ENCODE measurements at regions not wholly inside any gene's neighbourhood (a gene's known extent, or its start where the extent isn't known, plus 50 kb on each side); places are given as distances from the start of the nearest gene placed in this dataset.
A peak's percentile ranks its signal among the peaks of the same experiment; 100 is the strongest.

GRCh38 chr2:206387808-206388207 lies 55.5 kb upstream of the ADAM23 start:
- H3K9ac ChIP-seq (ENCODE audit: low read length): no peak overlapping the region
- no peak overlapping the region for H3K14ac ChIP-seq (ENCODE audit: low read length)
- no peak for DNase-seq
- H3K23ac ChIP-seq (ENCODE audit: low read length): no peak overlapping the region
- H3K4me1 ChIP-seq (ENCODE audit: control insufficient read depth in 1 of 2, insufficient read depth in 2 of 2, low read length in 2 of 2): no peaks in the 10 kb centered on the region
- H2AK5ac ChIP-seq (ENCODE audit: low read length): no peak overlapping the region
- no peak overlapping the region for H2BK120ac ChIP-seq (ENCODE audit: insufficient read depth, low read length, poor library complexity)
- no peak overlapping the region for H3K4me3 ChIP-seq (ENCODE audit: low read depth, low read length)
- no peak overlapping the region for H4K12ac ChIP-seq (ENCODE audit: low read depth, low read length)
- no peak overlapping the region for H3K27ac ChIP-seq (ENCODE audit: low read depth, low read length)
- no peaks in the 10 kb centered on the region for H3K79me2 ChIP-seq (ENCODE audit: control insufficient read depth, insufficient read depth, low read length, poor library complexity)
- no peak overlapping the region for H3K4me2 ChIP-seq (ENCODE audit: low read length)
- H4K91ac ChIP-seq (ENCODE audit: low read depth, low read length): no peak overlapping the region
- no peaks in the 10 kb centered on the region for H3K9me3 ChIP-seq (ENCODE audit: insufficient read depth, low read depth, low read length)
- H3K79me1 ChIP-seq (ENCODE audit: low read length): no peaks in the 10 kb centered on the region
- no peaks in the 10 kb centered on the region for H3K27me3 ChIP-seq (ENCODE audit: insufficient read depth, low read length)
- H4K8ac ChIP-seq (ENCODE audit: low read depth, low read length): no peak overlapping the region
- H2BK5ac ChIP-seq (ENCODE audit: low read depth, low read length, poor library complexity): no peak overlapping the region
- H3K36me3 ChIP-seq (ENCODE audit: control insufficient read depth in 1 of 2, insufficient read depth in 2 of 2, low read length in 2 of 2): no peaks in the 10 kb centered on the region
- no peak overlapping the region for H2BK12ac ChIP-seq (ENCODE audit: low read length)
- no CpG with 5 or more reads among the region's 3 CpGs for WGBS (ENCODE audit: extremely low coverage, insufficient coverage, insufficient read length)
- H2AFZ ChIP-seq (ENCODE audit: insufficient read depth, low read length, poor library complexity): no peak overlapping the region
- no peak overlapping the region for H3K18ac ChIP-seq (ENCODE audit: low read length)
- no peak overlapping the region for H3K4ac ChIP-seq (ENCODE audit: low read depth, low read length)

GRCh38 chr2:206388698-206389097 lies 54.6 kb upstream of the ADAM23 start:
- no peak overlapping the region for H2BK120ac ChIP-seq (ENCODE audit: insufficient read depth, low read length, poor library complexity)
- H3K27me3 ChIP-seq (ENCODE audit: insufficient read depth, low read length): no peaks in the 10 kb centered on the region
- no peak overlapping the region for H3K9ac ChIP-seq (ENCODE audit: low read length)
- no peak overlapping the region for H3K4me3 ChIP-seq (ENCODE audit: low read depth, low read length)
- no peak overlapping the region for H3K4me2 ChIP-seq (ENCODE audit: low read length)
- no peak overlapping the region for H2BK12ac ChIP-seq (ENCODE audit: low read length)
- no peaks in the 10 kb centered on the region for H3K79me1 ChIP-seq (ENCODE audit: low read length)
- no peak overlapping the region for H4K8ac ChIP-seq (ENCODE audit: low read depth, low read length)
- no peaks in the 10 kb centered on the region for H3K9me3 ChIP-seq (ENCODE audit: insufficient read depth, low read depth, low read length)
- H3K79me2 ChIP-seq (ENCODE audit: control insufficient read depth, insufficient read depth, low read length, poor library complexity): no peaks in the 10 kb centered on the region
- DNase-seq: no peak
- H3K23ac ChIP-seq (ENCODE audit: low read length): no peak overlapping the region
- no peak overlapping the region for H2AFZ ChIP-seq (ENCODE audit: insufficient read depth, low read length, poor library complexity)
- H3K18ac ChIP-seq (ENCODE audit: low read length): no peak overlapping the region
- no peak overlapping the region for H2BK5ac ChIP-seq (ENCODE audit: low read depth, low read length, poor library complexity)
- H3K4me1 ChIP-seq (ENCODE audit: control insufficient read depth in 1 of 2, insufficient read depth in 2 of 2, low read length in 2 of 2): no peaks in the 10 kb centered on the region
- no peak overlapping the region for H3K14ac ChIP-seq (ENCODE audit: low read length)
- no peaks in the 10 kb centered on the region for H3K36me3 ChIP-seq (ENCODE audit: control insufficient read depth in 1 of 2, insufficient read depth in 2 of 2, low read length in 2 of 2)
- no peak overlapping the region for H4K12ac ChIP-seq (ENCODE audit: low read depth, low read length)
- no peak overlapping the region for H2AK5ac ChIP-seq (ENCODE audit: low read length)
- no peak overlapping the region for H3K27ac ChIP-seq (ENCODE audit: low read depth, low read length)
- H4K91ac ChIP-seq (ENCODE audit: low read depth, low read length): no peak overlapping the region
- H3K4ac ChIP-seq (ENCODE audit: low read depth, low read length): no peak overlapping the region

GRCh38 chr2:206389164-206389563 lies 54.2 kb upstream of the ADAM23 start:
- H3K9ac ChIP-seq (ENCODE audit: low read length): no peak overlapping the region
- H3K4me3 ChIP-seq (ENCODE audit: low read depth, low read length): no peak overlapping the region
- H3K27me3 ChIP-seq (ENCODE audit: insufficient read depth, low read length): no peaks in the 10 kb centered on the region
- H4K8ac ChIP-seq (ENCODE audit: low read depth, low read length): no peak overlapping the region
- H3K4me2 ChIP-seq (ENCODE audit: low read length): no peak overlapping the region
- H3K36me3 ChIP-seq (ENCODE audit: control insufficient read depth in 1 of 2, insufficient read depth in 2 of 2, low read length in 2 of 2): no peaks in the 10 kb centered on the region
- no CpG with 5 or more reads among the region's 2 CpGs for WGBS (ENCODE audit: extremely low coverage, insufficient coverage, insufficient read length)
- H2AFZ ChIP-seq (ENCODE audit: insufficient read depth, low read length, poor library complexity): no peak overlapping the region
- no peak for DNase-seq
- no peaks in the 10 kb centered on the region for H3K4me1 ChIP-seq (ENCODE audit: control insufficient read depth in 1 of 2, insufficient read depth in 2 of 2, low read length in 2 of 2)
- no peak overlapping the region for H2BK12ac ChIP-seq (ENCODE audit: low read length)
- no peak overlapping the region for H3K14ac ChIP-seq (ENCODE audit: low read length)
- no peak overlapping the region for H4K12ac ChIP-seq (ENCODE audit: low read depth, low read length)
- no peaks in the 10 kb centered on the region for H3K79me2 ChIP-seq (ENCODE audit: control insufficient read depth, insufficient read depth, low read length, poor library complexity)
- no peak overlapping the region for H3K23ac ChIP-seq (ENCODE audit: low read length)
- no peak overlapping the region for H2BK120ac ChIP-seq (ENCODE audit: insufficient read depth, low read length, poor library complexity)
- H3K4ac ChIP-seq (ENCODE audit: low read depth, low read length): no peak overlapping the region
- no peak overlapping the region for H4K91ac ChIP-seq (ENCODE audit: low read depth, low read length)
- no peak overlapping the region for H3K18ac ChIP-seq (ENCODE audit: low read length)
- peaks cover 2% of the 10 kb centered on the region for H3K9me3 ChIP-seq (ENCODE audit: insufficient read depth, low read depth, low read length)
- no peak overlapping the region for H2AK5ac ChIP-seq (ENCODE audit: low read length)
- H3K79me1 ChIP-seq (ENCODE audit: low read length): no peaks in the 10 kb centered on the region
- no peak overlapping the region for H3K27ac ChIP-seq (ENCODE audit: low read depth, low read length)
- no peak overlapping the region for H2BK5ac ChIP-seq (ENCODE audit: low read depth, low read length, poor library complexity)

DNA sequence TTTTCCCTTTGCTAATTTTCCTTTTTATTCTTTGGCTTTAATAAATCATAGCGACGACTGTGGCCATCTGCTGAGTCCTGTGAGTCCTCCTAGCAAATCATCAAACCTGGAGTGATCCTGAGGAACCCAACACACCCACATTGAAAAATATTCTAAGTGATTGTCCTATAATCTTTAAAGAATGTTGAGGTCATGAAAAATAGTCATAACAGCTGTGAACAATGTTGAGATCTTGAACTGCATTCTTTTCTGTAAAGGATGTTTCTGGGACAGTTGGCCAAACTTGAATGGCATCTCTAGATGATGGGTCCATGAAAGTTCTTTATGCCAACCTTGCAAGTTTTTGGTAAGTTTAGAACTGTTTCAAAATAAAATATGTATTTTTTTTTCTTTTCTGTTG lies 53.2 kb upstream of the ADAM23 start:
- H3K9me3 ChIP-seq (ENCODE audit: insufficient read depth, low read depth, low read length): peaks cover 2% of the 10 kb centered on the region
- no peak overlapping the region for H2AK5ac ChIP-seq (ENCODE audit: low read length)
- H3K4ac ChIP-seq (ENCODE audit: low read depth, low read length): no peak overlapping the region
- H4K91ac ChIP-seq (ENCODE audit: low read depth, low read length): no peak overlapping the region
- no peak overlapping the region for H3K9ac ChIP-seq (ENCODE audit: low read length)
- peak in 1 of 2 donors; percentile 32 for DNase-seq
- H3K23ac ChIP-seq (ENCODE audit: low read length): no peak overlapping the region
- no peak overlapping the region for H3K14ac ChIP-seq (ENCODE audit: low read length)
- H2AFZ ChIP-seq (ENCODE audit: insufficient read depth, low read length, poor library complexity): no peak overlapping the region
- H3K79me2 ChIP-seq (ENCODE audit: control insufficient read depth, insufficient read depth, low read length, poor library complexity): no peaks in the 10 kb centered on the region
- no peak overlapping the region for H3K18ac ChIP-seq (ENCODE audit: low read length)
- no peak overlapping the region for H4K12ac ChIP-seq (ENCODE audit: low read depth, low read length)
- H4K8ac ChIP-seq (ENCODE audit: low read depth, low read length): no peak overlapping the region
- H3K27ac ChIP-seq (ENCODE audit: low read depth, low read length): no peak overlapping the region
- no peak overlapping the region for H3K4me3 ChIP-seq (ENCODE audit: low read depth, low read length)
- H2BK120ac ChIP-seq (ENCODE audit: insufficient read depth, low read length, poor library complexity): no peak overlapping the region
- H3K4me2 ChIP-seq (ENCODE audit: low read length): no peak overlapping the region
- no peak overlapping the region for H2BK12ac ChIP-seq (ENCODE audit: low read length)
- H3K4me1 ChIP-seq (ENCODE audit: control insufficient read depth in 1 of 2, insufficient read depth in 2 of 2, low read length in 2 of 2): no peaks in the 10 kb centered on the region
- no peaks in the 10 kb centered on the region for H3K36me3 ChIP-seq (ENCODE audit: control insufficient read depth in 1 of 2, insufficient read depth in 2 of 2, low read length in 2 of 2)
- no peaks in the 10 kb centered on the region for H3K27me3 ChIP-seq (ENCODE audit: insufficient read depth, low read length)
- no peak overlapping the region for H2BK5ac ChIP-seq (ENCODE audit: low read depth, low read length, poor library complexity)
- no CpG with 5 or more reads among the region's 2 CpGs for WGBS (ENCODE audit: extremely low coverage, insufficient coverage, insufficient read length)
- no peaks in the 10 kb centered on the region for H3K79me1 ChIP-seq (ENCODE audit: low read length)

Measured in trophoblast cell (in vitro differentiated cells and primary cell).